AG08395 (cell line): ENCODE measurements at regions not wholly inside any gene's neighbourhood (a gene's known extent, or its start where the extent isn't known, plus 50 kb on each side); places are given as distances from the start of the nearest gene placed in this dataset.
"Not testable (repeated sequence)": the region's sequence is repeated elsewhere in the genome, so short reads cannot be mapped to it uniquely, and the experiment has no call there.

Experiments
- DNase-seq: peaks from one replicate; pipeline ENCODE4 v3.0.0; 2012; ENCODE audit warnings: mixed read lengths, low spot score

- DNase-seq, result no peak
These were observed 53.7 kb downstream of the CAMK2N1 start for GRCh38 chr1:20432341-20432740.

GRCh38 chr1:20431176-20431460, 54.9 kb downstream of the CAMK2N1 start:
- DNase-seq, result no peak

DNA sequence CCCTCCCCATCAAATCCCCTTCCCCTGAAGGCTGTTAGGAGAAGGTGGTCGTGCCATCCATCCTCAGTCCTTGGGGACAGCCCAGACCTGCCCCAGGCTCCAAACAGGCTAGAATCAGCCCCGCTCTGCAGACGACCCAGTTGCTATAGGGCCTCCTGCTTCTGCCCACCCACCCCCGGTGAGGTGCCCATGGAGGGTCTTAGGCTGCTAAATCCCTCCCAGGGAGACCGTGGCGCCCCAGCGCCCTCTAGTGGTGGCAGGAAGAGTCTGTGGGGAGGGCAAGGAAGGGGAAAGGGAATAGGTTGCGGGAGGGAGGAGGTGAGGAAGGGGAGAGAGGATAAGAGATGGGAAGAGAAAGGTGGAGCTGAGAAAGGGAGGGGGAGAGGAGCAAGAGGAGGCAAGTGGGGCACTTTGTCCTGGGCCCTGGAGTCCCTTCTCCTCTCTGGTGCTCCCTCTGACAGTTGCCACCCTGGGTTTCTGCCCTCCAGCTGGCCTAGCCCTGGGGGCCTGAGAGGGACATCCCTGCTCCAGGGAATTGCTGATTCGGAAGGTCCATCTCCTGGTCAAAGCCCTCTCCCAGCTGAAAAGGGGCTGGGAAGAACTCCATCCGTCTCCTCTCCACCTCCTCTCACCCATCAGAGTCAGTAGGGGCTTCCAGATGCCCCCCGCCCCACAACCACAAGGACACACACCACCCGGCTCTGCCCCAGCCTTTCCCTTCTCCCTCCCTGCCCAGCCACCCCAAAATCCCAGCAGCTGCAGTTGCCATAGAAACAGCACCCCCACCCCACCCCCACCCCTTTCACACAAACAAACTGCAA, 55.4 kb downstream of the CAMK2N1 start:
- DNase-seq, result peak; percentile 52

DNA sequence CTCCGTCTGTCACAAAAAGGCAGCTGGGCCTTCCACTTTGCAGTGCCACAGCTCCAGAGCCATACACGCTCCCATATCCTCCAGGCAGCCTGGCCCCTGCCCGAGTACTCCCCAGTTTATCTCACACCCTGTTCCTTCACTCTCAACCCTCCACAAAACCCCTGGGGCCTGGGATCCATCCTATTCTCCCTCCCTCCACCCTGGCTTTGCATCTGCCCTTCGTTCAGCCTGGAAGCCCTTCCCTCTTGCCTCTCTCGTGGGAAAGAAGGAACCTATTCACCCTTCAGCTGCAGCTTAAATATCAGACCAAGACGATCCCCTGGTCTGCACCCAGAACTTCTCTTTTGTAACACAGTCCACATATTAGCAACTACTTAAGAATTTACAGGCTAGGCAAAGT, 56.7 kb downstream of the CAMK2N1 start:
- no peak for DNase-seq

GRCh38 chr1:20428841-20429240, 57.2 kb downstream of the CAMK2N1 start:
- no peak for DNase-seq

DNA sequence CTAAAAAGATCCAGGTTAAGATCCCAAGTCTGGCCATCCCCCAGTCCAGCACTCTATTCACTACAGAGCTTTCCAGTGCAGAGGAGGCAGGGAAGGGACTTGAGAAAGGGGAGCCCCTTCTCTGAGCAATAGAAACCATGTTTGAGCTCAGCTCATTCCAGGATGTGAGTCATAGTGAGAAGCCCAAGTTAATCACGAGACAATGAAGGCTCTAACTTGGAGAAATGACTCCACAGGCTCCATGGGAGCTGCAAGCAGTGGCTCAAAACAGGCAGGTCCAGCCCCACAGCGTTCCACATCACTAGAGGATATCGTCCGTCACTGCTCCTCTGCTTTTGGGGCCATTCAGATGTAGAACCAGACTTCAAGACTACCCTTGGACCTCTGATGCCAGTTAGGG, 59.1 kb downstream of the CAMK2N1 start:
- DNase-seq, result peak; percentile 88

- no peak for DNase-seq
These were observed 59.6 kb downstream of the CAMK2N1 start for GRCh38 chr1:20426371-20426770.

- DNase-seq, result no peak
These were observed 60.4 kb downstream of the CAMK2N1 start for GRCh38 chr1:20425622-20426021.

DNA sequence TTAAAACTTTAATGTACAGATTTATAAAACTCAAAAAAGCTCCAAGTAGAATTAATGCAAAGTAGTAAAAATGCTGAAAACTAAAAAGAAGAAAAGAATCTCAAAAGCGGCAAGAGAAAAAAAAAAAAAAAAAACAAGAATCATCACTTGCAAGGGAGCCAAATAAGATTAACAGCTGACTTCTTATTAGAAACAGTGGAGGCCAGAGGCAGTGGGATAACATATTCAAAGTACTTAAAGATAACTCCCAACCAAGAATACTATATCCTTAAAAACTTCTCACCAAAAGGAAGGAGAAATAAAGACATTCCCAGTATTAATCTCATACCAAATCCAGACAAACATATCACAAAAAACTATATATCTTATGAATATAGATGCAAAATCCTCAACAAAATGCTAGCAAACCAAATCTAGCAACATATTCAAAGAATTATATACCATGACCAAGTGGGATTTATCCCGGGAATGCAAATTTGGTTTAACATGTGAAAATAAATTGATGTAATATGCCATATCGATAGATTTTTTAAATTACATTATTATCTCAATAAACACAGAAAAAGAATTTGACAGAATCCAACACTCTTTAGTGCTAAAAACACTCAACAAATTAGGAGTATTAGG, 62.7 kb downstream of the CAMK2N1 start:
- no peak for DNase-seq

GRCh38 chr1:20421441-20421840, 64.6 kb downstream of the CAMK2N1 start:
- DNase-seq, result no peak

GRCh38 chr1:20417581-20417980, 68.4 kb downstream of the CAMK2N1 start:
- DNase-seq, result no peak

GRCh38 chr1:20416706-20417105, 69.3 kb downstream of the CAMK2N1 start:
- DNase-seq, result no peak

- no peak for DNase-seq
These were observed 72.3 kb downstream of the CAMK2N1 start for GRCh38 chr1:20413776-20414140.

DNA sequence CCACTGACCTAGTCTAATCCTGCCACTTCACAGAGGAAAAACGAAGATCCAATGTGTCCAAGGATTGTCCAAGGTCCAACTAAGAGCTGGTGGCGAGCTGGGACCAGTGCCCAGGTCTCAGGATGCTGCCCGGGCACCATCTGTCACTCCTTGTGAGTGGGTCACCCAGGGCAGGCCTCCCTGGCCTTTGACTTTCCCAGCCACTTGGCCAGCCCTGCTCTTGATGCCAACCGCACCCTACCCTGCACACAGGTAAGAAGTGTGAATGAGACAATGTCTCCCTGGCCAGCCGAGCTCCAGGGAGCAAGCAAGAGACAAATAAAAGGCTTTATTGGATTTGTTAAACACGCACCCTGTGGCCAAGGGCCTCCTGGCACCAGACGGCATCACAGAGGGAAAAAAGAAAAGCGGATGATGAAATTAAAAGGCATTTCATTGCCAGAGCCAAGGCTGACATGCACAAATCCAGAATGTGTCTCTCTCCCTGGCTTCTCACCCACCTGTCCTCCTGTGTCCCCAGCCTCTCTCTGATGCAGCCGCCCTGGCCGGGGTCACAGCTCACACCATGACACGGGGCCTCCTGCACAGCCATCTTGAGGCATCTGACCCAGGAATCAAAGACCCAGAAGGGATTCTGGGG, 72.8 kb downstream of the CAMK2N1 start:
- no peak for DNase-seq

- peak; percentile 98 for DNase-seq
These were observed 74.6 kb downstream of the CAMK2N1 start for GRCh38 chr1:20411196-20411980.

DNA sequence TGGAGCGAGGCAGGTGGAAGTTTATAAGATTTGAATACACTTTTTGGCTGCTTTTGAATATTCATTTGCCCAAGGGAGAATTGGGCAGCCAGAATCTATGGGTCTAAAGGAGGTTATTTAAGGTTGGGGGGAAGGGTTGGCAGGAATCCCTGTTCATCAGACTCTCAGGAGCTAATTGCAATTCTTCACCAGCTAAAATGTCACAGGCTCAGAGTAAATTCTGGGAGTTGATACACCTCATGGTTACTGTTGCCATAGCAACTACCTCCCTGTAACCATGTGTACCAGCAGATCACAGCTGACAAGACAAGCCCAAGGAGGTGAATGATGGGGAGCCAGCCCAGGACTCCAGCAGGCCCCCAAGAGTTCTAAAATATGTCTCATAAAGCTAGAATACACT, 75.5 kb downstream of the CAMK2N1 start:
- no peak for DNase-seq

DNA sequence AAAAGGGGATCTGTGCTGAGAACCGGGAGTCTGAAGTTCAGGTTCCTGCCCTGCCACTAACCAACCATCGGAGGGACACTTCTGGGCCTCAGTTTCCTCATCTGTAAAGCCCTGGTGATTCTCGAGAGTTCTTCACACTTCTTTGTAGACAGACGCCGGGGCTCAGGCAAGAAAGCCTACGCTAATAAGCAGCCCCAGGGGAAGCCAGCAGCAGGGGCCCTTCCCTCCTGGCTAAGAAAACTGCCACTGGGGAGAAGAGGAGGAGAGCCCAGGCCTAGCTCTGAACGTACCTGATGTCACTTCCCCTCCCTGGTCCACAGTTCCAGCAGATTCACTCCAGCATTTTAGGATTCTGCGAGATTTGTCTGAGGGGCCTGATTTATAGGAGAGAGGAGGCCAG, 76.0 kb downstream of the CAMK2N1 start:
- no peak for DNase-seq

- DNase-seq, result no peak
These were observed 77.0 kb downstream of the CAMK2N1 start for GRCh38 chr1:20409012-20409411.

DNA sequence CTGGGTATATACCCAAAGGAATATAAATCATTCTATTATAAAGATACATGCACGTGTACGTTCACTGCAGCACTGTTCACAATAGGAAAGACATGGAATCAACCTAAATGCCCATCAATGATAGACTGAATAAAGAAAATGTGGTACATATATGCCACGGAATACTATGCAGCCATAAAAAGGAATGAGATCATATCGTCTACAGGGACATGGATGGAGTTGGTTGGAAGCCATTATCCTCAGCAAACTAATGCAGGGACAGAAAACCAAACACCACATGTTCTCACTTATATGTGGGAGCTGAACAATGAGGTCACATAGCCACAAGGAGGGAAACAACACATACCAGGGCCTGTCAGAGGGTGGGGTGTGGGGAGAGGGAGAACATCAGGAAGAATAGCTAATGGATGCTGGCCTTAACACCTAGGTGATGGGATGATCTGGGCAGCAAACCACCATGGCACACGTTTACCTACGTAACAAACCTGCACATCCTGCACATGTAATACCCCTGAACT, 77.8 kb downstream of the CAMK2N1 start:
- DNase-seq, result not testable (repeated sequence)

- DNase-seq, result peak; percentile 73
These were observed 80.0 kb downstream of the CAMK2N1 start for GRCh38 chr1:20405893-20406604.

DNA sequence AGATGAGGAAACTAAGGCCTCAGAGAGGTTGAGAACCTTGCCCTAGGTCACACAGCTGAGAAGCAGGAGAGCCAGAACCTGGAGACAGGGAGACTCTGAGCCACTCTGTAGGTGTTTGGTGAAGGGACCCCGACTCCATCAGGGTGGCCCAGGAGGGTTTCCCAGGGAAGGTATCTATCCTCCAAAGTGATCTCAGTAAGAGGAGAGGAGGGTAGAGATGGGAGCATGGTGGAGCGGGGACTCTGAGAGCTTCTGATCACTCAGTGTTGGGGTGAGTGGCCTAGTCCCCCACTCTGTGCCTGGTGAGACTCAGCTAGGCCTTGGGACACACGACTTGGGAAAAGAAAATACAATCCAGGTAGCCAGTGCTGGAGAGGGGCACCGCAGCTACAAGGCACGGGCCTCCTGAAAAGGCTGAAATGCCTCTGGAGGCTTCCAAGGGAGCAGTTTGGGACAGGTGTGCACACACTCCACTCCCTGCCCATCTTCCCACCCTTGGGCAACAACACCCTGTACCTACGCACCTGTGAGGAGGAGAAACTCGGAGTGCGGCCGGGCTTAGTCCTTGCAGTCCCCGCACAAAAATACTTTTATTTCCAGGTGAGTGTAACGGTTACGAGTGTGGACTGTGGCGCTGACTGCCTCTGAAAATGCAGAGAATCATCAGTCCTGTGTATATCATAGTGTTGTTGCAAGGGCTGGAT, 80.8 kb downstream of the CAMK2N1 start:
- DNase-seq, result no peak
